ENCODE measurements at regions not wholly inside any gene's neighbourhood (a gene's known extent, or its start where the extent isn't known, plus 50 kb on each side); places are given as distances from the start of the nearest gene placed in this dataset.
"Not testable (repeated sequence)": the region's sequence is repeated elsewhere in the genome, so short reads cannot be mapped to it uniquely, and the experiment has no call there.

- Histone ChIP-seq H3K4me1 (ENCODE audit: insufficient read depth, low read length) (no peaks in the 10 kb centered on the region), H3K79me2 (ENCODE audit: insufficient read depth, low read length) (no peaks in the 10 kb centered on the region), H3K4me3 (ENCODE audit: low read depth in 1 of 2, low read length in 2 of 2) (no peak overlapping the region), H3K27me3 (ENCODE audit: insufficient read depth, low read length, poor library complexity) (no peaks in the 10 kb centered on the region), H4K20me1 (ENCODE audit: insufficient read depth, low read length) (no peaks in the 10 kb centered on the region), H3K36me3 (ENCODE audit: insufficient read depth, low read length) (no peaks in the 10 kb centered on the region), H3K9ac (ENCODE audit: low read depth, low read length) (no peak overlapping the region), H3K27ac (ENCODE audit: low read length) (no peak overlapping the region), H3K4me2 (ENCODE audit: insufficient read depth, low read length) (no peak overlapping the region), H3K9me3 (ENCODE audit: insufficient read depth, low read length, severe bottlenecking) (no peaks in the 10 kb centered on the region), H2AFZ (ENCODE audit: low read depth, low read length) (no peak overlapping the region)
- no peak for ATAC-seq (ENCODE audit: insufficient read depth, low read depth)
- TF ChIP-seq, protein P1, sequence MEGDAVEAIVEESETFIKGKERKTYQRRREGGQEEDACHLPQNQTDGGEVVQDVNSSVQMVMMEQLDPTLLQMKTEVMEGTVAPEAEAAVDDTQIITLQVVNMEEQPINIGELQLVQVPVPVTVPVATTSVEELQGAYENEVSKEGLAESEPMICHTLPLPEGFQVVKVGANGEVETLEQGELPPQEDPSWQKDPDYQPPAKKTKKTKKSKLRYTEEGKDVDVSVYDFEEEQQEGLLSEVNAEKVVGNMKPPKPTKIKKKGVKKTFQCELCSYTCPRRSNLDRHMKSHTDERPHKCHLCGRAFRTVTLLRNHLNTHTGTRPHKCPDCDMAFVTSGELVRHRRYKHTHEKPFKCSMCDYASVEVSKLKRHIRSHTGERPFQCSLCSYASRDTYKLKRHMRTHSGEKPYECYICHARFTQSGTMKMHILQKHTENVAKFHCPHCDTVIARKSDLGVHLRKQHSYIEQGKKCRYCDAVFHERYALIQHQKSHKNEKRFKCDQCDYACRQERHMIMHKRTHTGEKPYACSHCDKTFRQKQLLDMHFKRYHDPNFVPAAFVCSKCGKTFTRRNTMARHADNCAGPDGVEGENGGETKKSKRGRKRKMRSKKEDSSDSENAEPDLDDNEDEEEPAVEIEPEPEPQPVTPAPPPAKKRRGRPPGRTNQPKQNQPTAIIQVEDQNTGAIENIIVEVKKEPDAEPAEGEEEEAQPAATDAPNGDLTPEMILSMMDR (IDR thresholded peaks at IDR 0.05; ENCODE audit: borderline replicate concordance, extremely low read depth, low read length, poor library complexity, severe bottlenecking), result no peak
- TF ChIP-seq EZH2 (IDR thresholded peaks at IDR 0.05; ENCODE audit: borderline replicate concordance, low read depth, low read length, severe bottlenecking), result no peak
- no peak for DNase-seq
Observed at GRCh38 chr9:84519413-84519812, 150.1 kb upstream of the NTRK2 start.

DNA sequence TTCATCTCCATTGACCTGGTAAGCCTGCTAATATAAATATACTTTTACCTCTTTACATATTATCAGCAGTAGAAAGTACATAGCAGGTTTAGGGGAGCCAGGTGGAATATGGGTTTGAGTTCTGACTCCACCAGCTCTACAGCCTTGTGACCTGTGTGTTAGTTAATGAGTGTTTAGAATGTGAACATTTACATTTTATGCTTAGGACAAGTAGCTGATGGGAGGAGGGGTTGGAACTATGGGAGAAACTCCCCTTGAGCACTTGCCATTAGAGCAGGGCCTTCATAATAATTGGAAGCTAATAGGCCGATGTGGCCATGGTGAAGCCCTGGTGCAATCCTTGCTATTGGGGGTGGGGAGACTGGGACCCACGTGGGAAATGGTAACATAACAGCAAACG is 148.3 kb upstream of the NTRK2 start:
- Histone ChIP-seq H3K9ac (ENCODE audit: low read depth, low read length) (no peak overlapping the region), H3K9me3 (ENCODE audit: insufficient read depth, low read length, severe bottlenecking) (no peaks in the 10 kb centered on the region), H3K4me1 (ENCODE audit: insufficient read depth, low read length) (no peaks in the 10 kb centered on the region), H3K27ac (ENCODE audit: low read length) (no peak overlapping the region), H3K79me2 (ENCODE audit: insufficient read depth, low read length) (no peaks in the 10 kb centered on the region), H3K4me2 (ENCODE audit: insufficient read depth, low read length) (no peak overlapping the region), H3K36me3 (ENCODE audit: insufficient read depth, low read length) (no peaks in the 10 kb centered on the region), H4K20me1 (ENCODE audit: insufficient read depth, low read length) (no peaks in the 10 kb centered on the region), H2AFZ (ENCODE audit: low read depth, low read length) (no peak overlapping the region), H3K27me3 (ENCODE audit: insufficient read depth, low read length, poor library complexity) (no peaks in the 10 kb centered on the region), H3K4me3 (ENCODE audit: low read depth in 1 of 2, low read length in 2 of 2) (no peak overlapping the region)
- DNase-seq (no peak), ATAC-seq (ENCODE audit: insufficient read depth, low read depth) (no peak)
- TF ChIP-seq EZH2 (IDR thresholded peaks at IDR 0.05; ENCODE audit: borderline replicate concordance, low read depth, low read length, severe bottlenecking), result no peak
- TF ChIP-seq, protein P1 (IDR thresholded peaks at IDR 0.05; ENCODE audit: borderline replicate concordance, extremely low read depth, low read length, poor library complexity, severe bottlenecking), result no peak

- not testable (repeated sequence) for H3K79me2 ChIP-seq (ENCODE audit: insufficient read depth, low read length); H3K9ac ChIP-seq (ENCODE audit: low read depth, low read length); H3K9me3 ChIP-seq (ENCODE audit: insufficient read depth, low read length, severe bottlenecking); H3K27me3 ChIP-seq (ENCODE audit: insufficient read depth, low read length, poor library complexity); H3K4me2 ChIP-seq (ENCODE audit: insufficient read depth, low read length); H4K20me1 ChIP-seq (ENCODE audit: insufficient read depth, low read length); H2AFZ ChIP-seq (ENCODE audit: low read depth, low read length); ATAC-seq (ENCODE audit: insufficient read depth, low read depth); H3K27ac ChIP-seq (ENCODE audit: low read length); H3K4me1 ChIP-seq (ENCODE audit: insufficient read depth, low read length); DNase-seq; H3K36me3 ChIP-seq (ENCODE audit: insufficient read depth, low read length); H3K4me3 ChIP-seq (ENCODE audit: low read depth in 1 of 2, low read length in 2 of 2)
Observed at GRCh38 chr9:84526211-84526610, 143.3 kb upstream of the NTRK2 start.

DNA sequence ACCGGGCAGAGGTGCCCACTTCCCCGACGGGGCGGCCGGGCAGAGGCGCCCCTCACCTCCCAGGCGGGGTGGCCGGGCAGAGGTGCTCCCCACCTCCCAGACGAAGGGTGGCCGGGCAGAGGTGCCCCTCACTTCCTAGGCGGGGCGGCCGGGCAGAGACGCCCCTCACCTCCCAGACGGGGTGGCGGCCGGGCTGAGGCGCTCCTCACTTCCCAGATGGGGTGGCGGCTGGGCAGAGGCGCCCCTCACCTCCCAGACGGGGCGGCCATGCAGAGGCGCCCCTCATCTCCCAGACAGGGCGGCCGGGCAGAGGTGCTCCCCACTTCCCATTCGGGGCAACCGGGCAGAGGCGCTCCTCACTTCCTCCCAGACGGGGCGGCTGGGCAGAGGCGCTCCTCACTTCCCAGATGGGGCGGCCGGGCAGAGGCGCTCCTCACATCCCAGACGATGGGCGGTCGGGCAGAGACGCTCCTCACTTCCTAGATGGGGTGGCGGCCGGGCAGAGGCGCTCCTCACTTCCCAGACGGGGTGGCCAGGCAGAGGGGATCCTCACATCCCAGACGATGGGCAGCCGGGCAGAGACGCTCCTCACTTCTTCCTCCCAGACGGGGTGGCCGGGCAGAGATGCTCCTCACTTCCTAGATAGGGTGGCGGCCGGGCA is 142.3 kb upstream of the NTRK2 start:
- not testable (repeated sequence) for H3K79me2 ChIP-seq (ENCODE audit: insufficient read depth, low read length); ATAC-seq (ENCODE audit: insufficient read depth, low read depth); H3K4me1 ChIP-seq (ENCODE audit: insufficient read depth, low read length); H3K27ac ChIP-seq (ENCODE audit: low read length); H3K9ac ChIP-seq (ENCODE audit: low read depth, low read length); H3K36me3 ChIP-seq (ENCODE audit: insufficient read depth, low read length); H3K9me3 ChIP-seq (ENCODE audit: insufficient read depth, low read length, severe bottlenecking); H4K20me1 ChIP-seq (ENCODE audit: insufficient read depth, low read length); H2AFZ ChIP-seq (ENCODE audit: low read depth, low read length); H3K4me3 ChIP-seq (ENCODE audit: low read depth in 1 of 2, low read length in 2 of 2); H3K27me3 ChIP-seq (ENCODE audit: insufficient read depth, low read length, poor library complexity); H3K4me2 ChIP-seq (ENCODE audit: insufficient read depth, low read length)
- peak; percentile 4 for DNase-seq

DNA sequence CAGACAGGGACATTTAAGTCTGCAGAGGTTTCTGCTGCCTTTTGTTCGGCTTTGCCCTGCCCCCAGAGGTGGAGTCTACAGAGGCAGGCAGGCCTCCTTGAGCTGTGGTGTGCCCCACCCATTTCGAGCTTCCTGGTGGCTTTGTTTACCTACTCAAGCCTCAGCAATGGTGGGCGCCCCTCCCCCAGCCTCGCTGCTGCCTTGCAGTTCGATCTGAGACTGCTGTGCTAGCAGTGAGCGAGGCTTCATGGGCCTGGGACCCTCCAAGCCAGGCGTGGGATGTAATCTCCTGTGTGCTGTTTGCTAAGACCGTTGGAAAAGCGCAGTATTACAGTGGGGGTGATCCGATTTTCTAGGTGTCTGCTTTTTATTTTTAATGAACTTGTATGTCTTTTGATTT is 133.6 kb upstream of the NTRK2 start:
- not testable (repeated sequence) for H4K20me1 ChIP-seq (ENCODE audit: insufficient read depth, low read length); H3K9ac ChIP-seq (ENCODE audit: low read depth, low read length); ATAC-seq (ENCODE audit: insufficient read depth, low read depth); H3K9me3 ChIP-seq (ENCODE audit: insufficient read depth, low read length, severe bottlenecking); DNase-seq; H3K4me1 ChIP-seq (ENCODE audit: insufficient read depth, low read length); H3K27me3 ChIP-seq (ENCODE audit: insufficient read depth, low read length, poor library complexity); H3K27ac ChIP-seq (ENCODE audit: low read length); H2AFZ ChIP-seq (ENCODE audit: low read depth, low read length); H3K4me2 ChIP-seq (ENCODE audit: insufficient read depth, low read length); H3K36me3 ChIP-seq (ENCODE audit: insufficient read depth, low read length); H3K79me2 ChIP-seq (ENCODE audit: insufficient read depth, low read length); H3K4me3 ChIP-seq (ENCODE audit: low read depth in 1 of 2, low read length in 2 of 2)
